ENCODE measurements at regions not wholly inside any gene's neighbourhood (a gene's known extent, or its start where the extent isn't known, plus 50 kb on each side); places are given as distances from the start of the nearest gene placed in this dataset.

DNA sequence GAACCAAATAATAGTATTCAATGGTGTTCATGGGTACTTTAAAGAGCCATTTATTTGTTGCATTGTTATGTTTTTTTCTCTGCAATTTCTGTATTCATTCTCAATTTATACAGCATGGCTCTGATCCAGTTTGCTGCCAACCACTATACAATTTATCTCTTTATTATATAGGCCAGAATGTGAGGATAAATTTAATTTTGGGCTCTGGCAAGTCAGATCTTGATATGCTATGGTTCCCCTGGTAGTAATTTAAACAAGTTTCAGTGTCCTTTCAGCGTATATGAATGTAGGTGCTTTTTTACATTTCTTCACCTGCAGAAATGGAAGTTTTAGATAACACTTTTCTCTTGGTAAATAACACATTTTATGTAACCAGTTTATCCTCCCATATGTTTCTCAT lies 1118.0 kb upstream of the SEMA6A start:
- no peak for DNase-seq (ENCODE audit: low spot score)

DNA sequence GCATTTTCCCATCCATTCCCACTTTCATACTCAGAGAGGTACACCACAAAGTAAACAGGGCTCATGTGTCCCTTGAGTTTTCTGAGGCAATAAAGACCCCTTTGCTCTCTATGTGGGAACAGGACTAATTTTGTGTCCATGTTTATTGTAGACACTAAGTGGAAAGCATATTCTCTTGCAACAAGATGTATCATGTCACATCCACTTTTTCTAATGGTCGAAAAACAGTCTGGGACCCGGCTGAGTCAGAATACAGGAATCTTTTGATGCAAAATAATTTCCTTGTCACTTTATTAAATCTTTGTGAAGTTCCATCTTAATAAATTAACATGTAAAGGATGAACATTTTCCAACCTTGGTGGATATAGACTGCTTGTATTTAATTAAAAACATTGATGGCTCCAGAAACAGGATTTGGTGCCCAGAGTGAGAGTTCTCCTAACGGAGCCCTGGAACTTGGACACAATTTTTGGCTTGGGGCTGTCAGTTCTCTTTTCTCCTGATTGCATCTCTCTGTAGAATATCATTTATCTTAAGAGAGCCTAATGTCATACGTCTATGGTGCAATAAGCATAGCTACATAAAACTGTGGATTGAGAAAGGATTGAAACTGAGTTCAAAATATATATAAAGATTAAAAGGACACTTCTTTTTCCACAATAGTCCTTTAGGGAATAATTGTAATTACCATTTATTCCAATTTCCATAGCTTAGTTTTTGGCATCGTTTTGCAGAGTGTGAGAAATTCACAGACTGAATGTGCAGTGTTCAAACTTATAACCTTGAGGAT lies 1116.7 kb upstream of the SEMA6A start:
- no peak for DNase-seq (ENCODE audit: low spot score)

DNA sequence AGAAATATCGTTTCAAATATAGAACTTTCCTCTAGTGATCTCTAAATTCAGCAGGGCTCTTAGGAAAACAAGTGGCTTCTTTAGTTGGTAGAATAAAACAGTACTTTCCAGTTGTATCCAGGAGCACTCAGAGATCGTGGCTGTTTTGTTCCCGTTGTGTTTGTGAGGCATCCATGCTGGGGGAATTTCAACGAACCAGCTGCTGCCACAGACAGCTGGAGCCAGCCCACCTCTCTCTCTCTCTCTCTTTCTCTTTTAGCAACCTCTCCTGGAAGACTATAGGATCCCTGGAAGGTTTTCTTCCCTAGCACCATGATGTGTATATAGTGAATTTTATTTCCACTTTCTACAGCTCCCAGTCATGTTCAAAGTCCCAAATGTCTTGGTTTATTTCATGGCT lies 1116.0 kb upstream of the SEMA6A start:
- DNase-seq (ENCODE audit: low spot score), result no peak

DNA sequence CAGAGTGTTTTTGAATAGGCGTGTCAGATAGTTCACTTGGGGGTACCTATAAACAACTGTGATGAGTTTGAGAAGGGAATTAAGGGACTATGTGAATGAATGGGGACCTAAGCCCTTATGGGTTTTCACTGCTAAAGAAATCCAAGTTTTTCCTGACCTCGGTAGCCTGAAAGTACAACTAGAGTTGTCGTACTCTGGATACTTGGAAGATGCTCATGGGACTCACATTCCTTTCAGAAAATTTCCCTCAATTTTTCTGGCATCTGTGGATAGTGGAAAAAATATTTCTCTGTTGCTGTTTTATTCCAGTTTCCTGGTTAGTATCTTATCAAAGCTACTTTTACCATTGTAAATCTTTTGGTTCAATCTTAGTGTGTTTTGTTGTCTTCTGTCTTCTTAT lies 1112.3 kb upstream of the SEMA6A start:
- DNase-seq (ENCODE audit: low spot score), result no peak

DNA sequence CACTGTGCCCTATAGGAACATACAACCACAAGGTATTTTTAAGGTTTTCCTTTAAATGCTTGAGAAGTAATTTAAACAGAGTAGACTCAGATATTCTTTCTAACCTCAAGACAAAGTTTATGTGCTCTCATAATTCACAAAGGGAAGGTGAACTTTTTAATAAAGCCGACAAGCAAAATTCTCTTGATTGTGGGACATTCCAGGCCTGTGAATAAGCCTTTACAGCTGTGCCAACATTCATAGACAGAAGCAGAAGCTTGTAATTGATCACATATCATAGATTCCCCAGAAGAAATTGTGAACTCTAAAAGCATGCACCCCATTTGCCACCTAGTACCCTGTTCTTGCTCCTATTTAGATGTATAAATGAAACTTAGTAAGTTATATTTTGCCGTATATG lies 1107.8 kb upstream of the SEMA6A start:
- DNase-seq (ENCODE audit: low spot score), result no peak

DNA sequence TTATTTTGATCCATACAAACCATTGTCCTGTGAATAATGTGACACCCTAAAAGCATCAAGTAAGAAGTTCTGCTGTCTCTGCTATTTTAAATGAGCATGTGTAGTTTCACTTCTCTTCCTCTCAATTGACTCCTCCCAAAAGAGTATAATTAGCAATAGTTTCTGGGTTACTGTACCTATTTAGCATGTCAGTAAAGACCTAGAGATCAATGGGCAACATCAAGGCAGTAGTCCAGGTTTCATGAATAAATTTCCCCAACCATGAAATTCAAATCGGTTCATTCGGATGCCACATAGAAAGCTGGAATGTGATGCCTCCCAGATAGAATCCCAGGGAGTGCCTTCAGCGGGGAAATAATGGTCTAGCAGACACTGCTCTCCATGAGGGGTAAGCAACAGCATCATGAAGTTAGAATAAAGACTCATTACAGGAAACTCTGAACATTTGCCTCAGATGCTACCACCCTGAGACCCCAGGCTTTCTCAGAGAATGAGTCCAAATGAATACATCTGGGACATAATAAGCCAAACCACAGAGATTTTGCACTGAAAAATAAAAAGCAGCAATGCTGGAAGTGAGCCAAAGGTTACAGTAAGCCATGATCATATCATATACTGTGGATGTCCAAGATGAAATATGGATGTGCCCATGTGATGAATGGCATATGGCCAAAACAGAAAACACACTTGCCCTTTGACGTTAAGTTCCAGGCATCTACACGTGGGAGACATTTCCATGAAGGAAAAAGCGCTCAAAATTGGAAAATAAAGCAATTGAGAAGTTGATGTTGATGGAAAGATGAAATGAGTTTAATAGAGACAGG lies 1107.0 kb upstream of the SEMA6A start:
- no peak for DNase-seq (ENCODE audit: low spot score)

DNA sequence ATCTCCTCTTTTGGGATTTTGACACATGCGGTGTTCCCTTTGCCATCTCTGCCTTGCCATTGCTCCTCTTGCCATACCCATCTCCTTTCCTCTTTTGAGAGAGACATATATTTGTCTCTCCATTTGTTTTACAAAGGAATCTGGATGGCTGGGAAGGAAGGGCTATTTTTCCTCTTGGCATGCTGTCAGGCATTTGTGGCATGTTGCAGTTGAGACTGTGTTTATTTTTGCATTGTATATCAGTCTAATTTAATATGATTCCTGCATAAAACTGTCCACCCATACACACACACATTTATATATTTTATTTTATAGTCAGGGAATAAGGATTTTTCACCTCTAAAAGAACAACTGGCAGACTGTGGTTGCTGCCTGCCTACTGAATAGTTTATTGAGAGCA lies 1105.8 kb upstream of the SEMA6A start:
- no peak for DNase-seq (ENCODE audit: low spot score)

DNA sequence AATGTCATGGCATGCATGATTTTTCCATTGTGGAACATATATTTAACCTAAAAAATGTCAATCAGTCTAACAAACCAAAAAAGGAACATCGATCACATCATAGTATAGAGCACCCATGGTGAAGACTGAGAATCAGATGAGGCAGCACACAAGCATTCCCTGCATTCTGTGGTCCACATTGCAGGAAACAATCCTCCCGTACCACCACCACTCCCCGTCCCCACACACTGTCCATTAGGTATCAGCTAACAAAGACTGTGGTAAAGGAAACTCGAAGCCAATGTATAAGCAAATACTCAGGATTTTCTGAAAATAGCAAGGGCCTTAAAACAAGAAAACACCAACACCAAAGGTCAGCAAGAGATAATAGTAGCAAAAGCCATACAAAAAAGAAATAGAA lies 1104.4 kb upstream of the SEMA6A start:
- no peak for DNase-seq (ENCODE audit: low spot score)

DNA sequence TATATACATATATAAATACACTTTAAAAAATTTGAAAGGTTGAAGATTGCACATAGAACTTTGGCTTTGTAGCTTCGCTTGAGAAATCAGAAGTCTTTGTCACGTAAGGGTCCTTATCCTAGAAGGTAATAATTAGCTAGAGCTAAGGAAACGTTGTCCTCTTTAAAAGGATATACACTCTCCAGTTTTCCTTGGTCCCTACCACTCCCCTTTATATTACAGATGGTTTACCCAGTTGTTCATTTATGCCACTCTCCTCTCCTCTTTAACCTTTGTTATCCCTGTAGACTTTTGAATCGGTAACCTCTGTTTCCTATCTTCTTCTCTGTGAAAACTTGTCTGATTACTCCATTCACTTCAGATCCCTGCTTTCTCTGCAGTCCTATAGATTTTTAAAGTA lies 1101.0 kb upstream of the SEMA6A start:
- no peak for DNase-seq (ENCODE audit: low spot score)

DNA sequence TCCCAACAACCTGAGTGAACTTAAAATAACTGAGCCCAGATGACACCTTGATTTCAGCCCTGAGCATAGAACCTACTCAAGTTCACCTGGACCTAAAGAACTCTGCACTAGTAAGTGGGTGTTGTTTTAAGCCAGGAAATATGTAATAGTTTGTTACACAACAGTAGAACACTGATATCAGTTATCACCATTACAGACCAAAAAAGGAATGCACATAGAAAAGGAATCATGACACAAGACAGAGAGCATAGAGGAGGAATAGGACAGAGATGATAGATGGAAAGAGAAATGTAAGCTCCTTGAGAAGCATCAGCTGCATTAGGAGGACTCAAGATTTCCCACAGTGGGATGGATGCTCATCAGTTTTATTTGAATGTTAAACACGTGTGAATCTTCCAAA lies 1096.9 kb upstream of the SEMA6A start:
- no peak for DNase-seq (ENCODE audit: low spot score)

DNA sequence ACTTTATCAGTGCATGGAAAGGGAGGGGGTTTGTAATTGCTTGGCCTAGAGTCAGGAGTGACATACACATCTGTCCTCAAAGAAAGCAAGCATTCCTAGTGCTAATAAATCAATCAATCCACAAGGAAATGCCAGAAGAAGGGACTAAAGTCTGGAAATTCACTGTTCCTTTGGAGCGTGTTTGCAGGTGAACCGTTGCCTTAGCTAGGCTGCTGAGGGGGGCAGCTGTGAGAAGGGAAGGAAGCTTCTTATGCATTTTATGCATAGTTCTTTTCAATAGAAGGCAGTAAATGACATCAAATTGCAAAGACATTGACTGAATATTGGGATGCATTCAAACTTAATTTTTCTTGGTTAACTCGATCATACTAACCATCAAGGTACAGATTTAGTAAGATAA lies 1092.5 kb upstream of the SEMA6A start:
- no peak for DNase-seq (ENCODE audit: low spot score)

DNA sequence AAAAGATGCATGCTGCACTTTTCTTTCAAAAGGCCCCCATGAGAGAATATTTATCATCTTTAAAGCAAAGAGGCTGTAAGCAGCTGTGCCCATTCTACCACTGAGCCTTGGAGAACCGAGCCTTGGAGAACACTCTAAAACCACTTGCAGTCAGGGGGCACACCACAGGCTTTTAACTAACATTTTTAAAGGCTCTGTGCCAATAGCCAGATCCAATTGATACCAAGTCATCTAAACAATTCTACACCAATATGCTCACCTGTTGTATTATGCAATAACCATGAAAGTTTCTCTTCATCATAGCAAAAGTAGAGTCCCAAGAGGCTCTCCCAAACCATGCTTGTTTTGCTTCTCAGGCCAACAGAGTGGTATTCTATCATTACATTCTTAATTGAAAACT lies 1090.5 kb upstream of the SEMA6A start:
- no peak for DNase-seq (ENCODE audit: low spot score)

DNA sequence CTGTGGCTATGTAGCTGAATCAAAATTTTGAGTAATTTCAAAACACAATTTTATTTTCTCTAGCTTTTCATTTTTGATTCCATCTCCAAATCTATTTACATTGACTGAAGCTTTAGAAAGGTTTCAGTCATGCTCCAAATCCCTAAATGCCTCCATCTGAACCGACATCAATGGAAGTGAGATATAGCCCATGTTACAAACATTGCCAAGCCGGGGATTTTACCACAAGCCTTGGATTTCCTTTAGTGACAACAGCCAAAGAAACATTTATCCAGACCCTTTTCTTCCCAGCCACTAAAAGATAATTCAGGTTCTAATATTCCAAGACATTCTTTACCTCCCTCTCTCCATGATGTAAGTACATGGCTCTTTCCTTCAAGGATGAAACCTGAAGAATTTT lies 1087.7 kb upstream of the SEMA6A start:
- DNase-seq (ENCODE audit: low spot score), result no peak

DNA sequence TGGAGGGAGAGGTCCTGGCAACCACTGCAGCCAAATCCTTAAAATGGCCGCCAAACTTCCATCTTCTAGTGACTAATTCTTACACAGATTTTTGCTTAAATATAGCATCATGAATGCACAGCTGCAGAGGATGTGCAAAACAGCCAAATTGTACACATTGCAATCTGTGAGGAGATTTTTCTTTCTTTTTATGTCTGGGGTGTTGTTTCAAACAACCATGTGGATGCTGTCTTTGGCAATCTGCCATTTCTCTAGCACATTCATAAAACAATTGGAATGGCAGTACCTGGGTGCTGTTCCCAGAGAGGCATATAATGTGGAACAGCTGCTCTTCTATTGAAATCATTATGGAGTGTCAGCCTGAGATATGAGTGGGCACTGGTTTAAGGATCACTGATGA lies 1082.9 kb upstream of the SEMA6A start:
- DNase-seq (ENCODE audit: low spot score), result no peak

DNA sequence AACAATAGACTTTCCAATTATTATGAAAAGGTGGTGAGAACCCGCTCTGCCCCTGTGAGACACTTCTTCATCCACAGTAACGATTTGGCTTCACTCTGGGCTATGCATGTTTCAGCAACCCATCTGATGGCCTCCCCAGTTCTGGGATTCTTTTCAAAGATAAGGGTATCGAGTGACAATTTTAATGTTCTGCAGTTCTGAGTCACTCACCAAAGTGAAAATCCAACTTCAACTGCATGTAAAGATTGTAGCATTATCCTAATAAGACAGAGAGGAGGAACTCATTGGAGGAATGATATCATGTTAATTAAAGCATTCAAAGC lies 1078.3 kb upstream of the SEMA6A start:
- DNase-seq (ENCODE audit: low spot score), result no peak

DNA sequence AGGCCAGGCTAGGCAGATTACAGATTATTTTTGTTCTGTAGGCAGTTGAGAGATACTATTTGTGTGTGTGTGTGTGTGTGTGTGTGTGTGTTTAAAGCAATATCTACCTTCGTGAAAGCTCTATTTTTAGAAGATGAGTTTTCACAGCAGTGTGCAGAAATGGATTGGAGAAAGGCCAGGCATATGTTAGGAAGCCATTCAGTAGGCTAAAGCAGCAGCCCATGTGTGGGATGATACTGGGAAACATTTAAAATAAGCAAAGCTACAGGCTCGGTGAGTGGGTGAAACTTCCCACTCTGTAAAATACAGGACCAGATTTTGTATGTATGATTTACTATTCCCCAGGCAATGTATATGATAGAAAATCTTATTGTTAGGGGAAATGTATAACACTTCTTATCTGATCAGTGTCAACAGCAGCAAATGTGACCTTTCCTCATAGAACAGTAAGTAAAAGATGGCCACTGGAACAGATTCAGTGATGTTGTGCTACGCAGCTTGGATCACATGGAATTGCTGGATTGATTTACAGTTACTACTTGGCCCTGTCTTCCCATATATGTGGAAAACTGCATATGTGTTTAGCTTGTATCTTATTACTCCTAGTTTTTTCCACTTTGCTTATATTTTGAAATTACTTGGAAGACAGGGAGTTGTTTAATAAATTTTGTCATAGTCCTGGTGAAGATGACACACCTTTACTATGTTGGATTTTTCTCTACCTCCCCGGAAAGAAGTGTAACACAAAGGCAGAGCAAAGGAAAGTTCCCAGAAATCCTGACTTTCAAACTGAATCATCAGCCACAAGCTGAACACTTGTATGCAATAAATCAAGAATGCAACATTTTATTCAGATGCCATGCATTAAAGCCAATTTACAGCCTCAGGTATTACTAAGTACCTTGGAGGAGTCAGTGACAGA lies 1077.7 kb upstream of the SEMA6A start:
- DNase-seq (ENCODE audit: low spot score), result no peak

DNA sequence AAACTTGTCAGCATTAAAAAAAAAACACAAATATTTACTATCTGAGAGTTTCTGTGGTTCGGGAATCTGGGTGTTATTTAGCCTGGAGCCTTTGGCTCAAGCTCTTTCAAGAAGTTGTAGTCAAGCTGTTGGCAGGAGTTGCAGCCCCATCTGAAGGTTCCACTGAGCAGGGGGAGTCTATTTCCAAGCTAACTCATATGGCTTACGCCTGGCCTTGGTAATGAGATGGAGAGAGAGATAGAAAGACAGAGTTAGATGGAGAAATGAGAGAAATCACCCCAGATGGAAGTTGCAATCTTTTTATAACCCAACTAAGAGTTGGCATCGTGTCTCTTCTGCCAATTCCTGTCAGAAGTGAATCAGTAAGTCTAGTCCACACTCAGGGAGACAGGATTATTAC lies 1075.2 kb upstream of the SEMA6A start:
- DNase-seq (ENCODE audit: low spot score), result no peak

DNA sequence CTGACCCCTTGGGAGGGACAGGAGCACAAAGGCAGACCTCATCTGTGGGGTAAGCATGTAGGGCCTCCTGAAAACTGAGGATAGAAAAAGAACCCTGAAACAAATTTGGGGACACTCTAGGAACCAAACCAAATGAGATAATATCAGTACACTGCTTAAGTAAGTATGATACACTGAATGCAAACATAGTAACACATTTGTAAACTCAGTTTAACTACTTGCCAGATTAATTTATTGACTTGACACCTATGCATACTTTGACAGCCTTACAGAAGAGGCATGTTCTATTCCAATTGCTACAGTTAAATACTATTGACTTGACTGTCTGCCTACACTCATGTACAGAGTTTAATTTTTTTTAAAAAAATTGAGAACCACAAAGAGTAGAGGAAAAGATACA lies 1070.8 kb upstream of the SEMA6A start:
- DNase-seq (ENCODE audit: low spot score), result no peak

DNA sequence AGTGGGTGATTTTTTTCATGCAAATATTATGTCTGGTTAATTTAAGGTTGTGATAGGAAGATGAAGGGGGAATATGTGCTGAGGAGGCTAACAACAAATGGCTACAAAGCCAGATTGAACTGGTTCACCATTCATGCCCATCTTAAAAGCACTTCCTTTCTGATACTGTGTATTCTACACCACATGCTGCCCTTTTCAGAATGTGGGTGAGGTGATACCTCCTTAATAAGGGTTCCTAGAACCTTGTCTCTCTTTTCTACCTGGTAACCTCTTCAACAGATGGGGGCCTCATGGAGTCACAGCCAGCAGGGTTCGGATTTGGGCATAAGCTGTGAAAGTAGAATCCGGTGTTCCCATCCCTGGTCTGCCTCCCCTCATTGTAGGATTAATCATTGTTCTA lies 1064.0 kb upstream of the SEMA6A start:
- DNase-seq (ENCODE audit: low spot score), result no peak

DNA sequence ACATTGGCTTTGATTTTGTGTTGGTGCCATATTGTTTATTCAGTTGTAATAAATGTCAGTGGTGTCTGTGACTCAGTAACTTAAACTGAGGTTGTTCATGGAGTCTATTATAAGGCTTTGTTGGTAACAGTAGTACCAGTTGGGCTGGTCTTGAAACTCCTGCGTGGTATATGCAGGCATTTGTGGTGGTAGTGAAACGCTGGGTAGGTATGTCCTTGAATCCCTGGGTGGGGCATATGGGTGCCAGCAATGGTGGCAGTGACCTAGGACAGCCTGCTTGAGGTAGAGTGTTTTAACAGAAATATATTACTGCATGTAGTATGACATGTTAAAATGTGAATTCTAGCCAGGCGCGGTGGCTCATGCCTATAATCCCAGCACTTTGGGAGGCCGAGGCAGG lies 1058.5 kb upstream of the SEMA6A start:
- DNase-seq (ENCODE audit: low spot score), result no peak

DNA sequence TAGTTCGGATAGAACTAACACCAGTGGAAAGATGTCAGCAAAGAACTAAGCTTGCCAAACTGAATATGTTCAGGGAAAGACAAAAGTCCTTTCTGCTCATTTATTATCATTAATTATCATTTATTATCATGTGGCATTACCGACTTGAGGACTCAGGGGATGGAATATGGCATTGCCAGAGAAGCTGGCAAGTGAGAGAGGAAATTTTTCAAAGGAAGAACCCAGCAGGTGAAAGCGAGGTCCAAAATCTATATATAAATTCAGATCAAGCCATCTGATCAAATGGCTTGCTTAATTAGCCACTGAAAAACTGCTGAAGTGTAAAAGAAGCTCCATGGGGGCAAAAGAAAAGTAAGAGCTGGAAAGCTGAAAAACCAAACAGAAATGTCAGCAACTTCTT lies 1049.6 kb upstream of the SEMA6A start:
- DNase-seq (ENCODE audit: low spot score), result no peak

DNA sequence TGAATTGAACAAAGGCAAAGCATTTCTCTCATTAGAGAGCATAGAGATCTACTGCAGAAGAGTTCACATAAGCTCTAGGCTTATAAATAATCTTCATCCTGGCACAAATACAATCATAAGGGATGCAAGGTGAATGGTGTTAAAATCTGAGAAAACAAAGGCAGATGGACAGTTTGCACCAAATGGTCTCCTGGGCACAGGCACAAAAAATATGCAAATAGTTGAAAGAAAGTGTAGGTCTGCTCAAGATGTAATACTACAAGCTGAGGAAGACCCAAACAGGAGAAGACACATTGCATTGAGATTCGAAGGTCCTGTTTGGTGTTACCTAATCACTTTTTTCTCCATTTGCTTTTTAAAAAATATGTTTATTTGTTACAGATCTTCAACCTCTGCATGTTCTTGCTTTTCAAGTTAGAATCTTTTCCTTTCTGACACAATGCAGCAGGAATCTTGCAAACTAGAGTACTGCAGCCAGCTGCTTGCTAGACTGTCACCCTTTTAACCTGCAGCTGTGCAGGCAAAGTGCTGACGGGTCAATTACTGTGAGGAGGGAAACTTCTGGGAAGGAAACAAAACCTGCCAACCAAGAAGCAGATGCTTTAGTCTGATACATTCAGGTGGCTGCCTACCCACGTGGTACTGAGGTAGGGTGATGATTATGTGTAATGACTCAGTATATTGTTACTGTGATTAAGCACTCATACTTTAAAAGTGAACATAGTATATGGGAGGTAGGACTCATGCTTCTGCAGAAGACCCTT lies 1048.6 kb upstream of the SEMA6A start:
- DNase-seq (ENCODE audit: low spot score), result no peak
